ENCODE measurements at regions not wholly inside any gene's neighbourhood (a gene's known extent, or its start where the extent isn't known, plus 50 kb on each side); places are given as distances from the start of the nearest gene placed in this dataset.

GRCh38 chr1:11340233-11340632 is 67.2 kb downstream of the UBIAD1 start:
- TF ChIP-seq CTCF (IDR thresholded peaks at IDR 0.05): no peak
- no peak for TF ChIP-seq POLR2A (IDR thresholded peaks at IDR 0.05)
- no peak for TF ChIP-seq POLR2AphosphoS5 (IDR thresholded peaks at IDR 0.05)
